Retinal pigment epithelial cell (primary cell): ENCODE measurements at regions not wholly inside any gene's neighbourhood (a gene's known extent, or its start where the extent isn't known, plus 50 kb on each side); places are given as distances from the start of the nearest gene placed in this dataset.

Experiments used
- DNase-seq: peaks from one replicate; pipeline ENCODE4 v3.0.0-alpha.2; 2010; ENCODE audit warnings: low read depth
- H3K4me3 ChIP-seq: 2 replicates; pipeline ENCODE4 v1.5.1; 2011; ENCODE audit warnings: mild to moderate bottlenecking, low read length, control low read depth, moderate library complexity
- TF ChIP-seq, protein P1 (sequence below): conservative IDR thresholded peaks from 2 replicates; pipeline ENCODE4 v1.5.1; 2011; ENCODE audit warnings: low read depth, low read length, control low read depth, inconsistent platforms

DNA sequence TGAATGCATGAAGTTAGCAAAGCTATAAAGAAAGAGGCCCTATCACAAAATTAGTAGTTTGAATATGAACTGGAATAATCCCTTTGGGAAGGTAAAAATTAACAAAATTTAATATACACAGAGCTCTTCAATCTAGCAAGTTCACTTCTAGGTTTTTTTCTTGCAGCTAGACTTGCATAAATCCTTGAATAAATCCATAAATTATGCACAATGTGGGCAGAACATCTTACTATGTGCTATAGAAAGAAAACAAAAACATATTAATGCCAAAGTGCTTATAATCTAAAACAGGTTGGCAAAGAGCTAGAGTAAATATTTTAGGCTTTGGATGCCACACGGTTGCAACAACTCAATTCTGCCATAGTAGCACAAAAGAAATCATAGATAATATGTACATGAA, 138.5 kb upstream of the FREM1 start:
- TF ChIP-seq, protein P1, sequence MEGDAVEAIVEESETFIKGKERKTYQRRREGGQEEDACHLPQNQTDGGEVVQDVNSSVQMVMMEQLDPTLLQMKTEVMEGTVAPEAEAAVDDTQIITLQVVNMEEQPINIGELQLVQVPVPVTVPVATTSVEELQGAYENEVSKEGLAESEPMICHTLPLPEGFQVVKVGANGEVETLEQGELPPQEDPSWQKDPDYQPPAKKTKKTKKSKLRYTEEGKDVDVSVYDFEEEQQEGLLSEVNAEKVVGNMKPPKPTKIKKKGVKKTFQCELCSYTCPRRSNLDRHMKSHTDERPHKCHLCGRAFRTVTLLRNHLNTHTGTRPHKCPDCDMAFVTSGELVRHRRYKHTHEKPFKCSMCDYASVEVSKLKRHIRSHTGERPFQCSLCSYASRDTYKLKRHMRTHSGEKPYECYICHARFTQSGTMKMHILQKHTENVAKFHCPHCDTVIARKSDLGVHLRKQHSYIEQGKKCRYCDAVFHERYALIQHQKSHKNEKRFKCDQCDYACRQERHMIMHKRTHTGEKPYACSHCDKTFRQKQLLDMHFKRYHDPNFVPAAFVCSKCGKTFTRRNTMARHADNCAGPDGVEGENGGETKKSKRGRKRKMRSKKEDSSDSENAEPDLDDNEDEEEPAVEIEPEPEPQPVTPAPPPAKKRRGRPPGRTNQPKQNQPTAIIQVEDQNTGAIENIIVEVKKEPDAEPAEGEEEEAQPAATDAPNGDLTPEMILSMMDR: no peak
- H3K4me3 ChIP-seq: no peak overlapping the region
- no peak for DNase-seq

DNA sequence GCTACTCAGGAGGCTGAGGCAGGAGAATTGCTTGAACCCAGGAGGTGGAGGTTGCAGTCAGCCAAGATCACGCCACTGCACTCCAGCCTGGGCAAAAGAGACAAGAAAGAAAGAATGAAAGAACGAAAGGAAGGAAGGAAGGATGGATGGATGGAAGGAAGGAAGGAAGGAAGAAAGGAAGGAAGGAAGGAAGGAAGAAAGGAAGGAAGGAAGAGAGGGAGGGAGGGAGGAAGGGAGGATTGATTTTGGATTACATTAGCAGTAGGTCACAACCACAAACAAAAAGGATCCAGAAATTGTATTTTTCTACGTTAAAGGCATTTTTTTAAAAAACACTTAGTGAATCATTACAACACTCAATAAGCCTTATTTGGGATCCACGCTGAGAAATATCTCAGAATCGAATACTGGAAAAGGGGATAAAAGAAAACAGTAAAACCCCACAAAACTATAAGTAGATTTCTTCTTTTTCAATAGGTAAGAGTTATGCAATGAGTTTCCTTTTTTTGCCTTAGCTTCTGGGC, 136.9 kb upstream of the FREM1 start:
- H3K4me3 ChIP-seq: no peak overlapping the region
- no peak for DNase-seq
- TF ChIP-seq, protein P1: no peak

DNA sequence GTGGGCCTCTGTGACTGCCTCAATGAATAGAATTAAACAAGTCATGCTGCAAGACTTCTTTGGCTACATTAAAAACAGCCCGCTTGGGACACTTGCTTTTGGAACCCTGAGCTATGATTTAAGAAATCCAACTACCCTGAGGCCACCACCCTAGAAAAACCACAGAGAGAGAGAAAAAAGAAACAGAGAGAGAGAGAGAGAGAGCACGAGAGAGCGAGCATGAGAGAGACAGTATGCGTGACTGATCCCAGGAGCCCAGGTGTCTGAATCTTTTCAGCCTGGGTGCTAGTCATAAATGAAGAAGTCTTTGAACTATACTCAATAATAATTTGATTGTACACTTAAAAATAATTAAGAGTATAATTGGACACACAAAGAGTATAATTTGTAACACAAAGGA, 123.1 kb upstream of the FREM1 start:
- DNase-seq: no peak
- TF ChIP-seq, protein P1: no peak
- no peak overlapping the region for H3K4me3 ChIP-seq

DNA sequence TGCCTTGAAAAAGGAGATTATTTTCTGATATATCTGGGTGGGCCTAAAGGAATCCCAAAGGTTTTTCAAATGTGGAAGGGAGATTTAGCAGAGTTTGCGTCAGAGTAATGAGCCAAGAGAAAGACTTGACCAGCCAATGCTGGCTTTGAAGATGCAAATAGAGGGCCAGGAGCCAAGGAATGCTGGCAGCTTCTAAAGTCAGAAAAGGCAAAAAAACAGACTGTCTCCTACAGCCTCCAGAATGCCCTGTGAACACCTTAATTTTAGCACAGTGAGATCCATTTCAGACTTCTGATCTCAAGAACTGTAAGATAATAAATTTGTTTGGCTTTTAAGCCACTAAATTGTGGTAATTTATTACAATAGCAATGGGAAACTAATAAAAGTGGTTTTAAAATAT, 122.6 kb upstream of the FREM1 start:
- TF ChIP-seq, protein P1: no peak
- H3K4me3 ChIP-seq: no peak overlapping the region
- no peak for DNase-seq

DNA sequence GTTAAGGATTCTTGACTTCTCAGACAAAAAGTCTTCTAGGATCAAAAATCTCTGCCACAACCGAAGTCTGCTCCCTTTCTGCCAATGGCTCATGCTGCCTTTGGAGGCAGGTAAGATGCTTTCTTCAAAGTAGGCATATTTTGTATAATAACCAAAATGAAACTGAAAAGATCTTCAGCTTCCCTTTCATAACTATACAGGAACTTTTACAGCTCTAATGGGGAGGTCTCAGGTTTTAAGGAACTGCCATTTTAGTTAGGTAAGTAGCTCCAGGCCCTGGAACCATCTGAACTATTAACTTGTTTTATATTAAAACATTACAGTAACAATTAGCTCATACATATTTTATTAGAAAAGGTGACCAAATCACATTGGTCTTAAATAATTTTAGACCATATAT, 110.9 kb upstream of the FREM1 start:
- no peak for DNase-seq
- no peak overlapping the region for H3K4me3 ChIP-seq
- TF ChIP-seq, protein P1: no peak

DNA sequence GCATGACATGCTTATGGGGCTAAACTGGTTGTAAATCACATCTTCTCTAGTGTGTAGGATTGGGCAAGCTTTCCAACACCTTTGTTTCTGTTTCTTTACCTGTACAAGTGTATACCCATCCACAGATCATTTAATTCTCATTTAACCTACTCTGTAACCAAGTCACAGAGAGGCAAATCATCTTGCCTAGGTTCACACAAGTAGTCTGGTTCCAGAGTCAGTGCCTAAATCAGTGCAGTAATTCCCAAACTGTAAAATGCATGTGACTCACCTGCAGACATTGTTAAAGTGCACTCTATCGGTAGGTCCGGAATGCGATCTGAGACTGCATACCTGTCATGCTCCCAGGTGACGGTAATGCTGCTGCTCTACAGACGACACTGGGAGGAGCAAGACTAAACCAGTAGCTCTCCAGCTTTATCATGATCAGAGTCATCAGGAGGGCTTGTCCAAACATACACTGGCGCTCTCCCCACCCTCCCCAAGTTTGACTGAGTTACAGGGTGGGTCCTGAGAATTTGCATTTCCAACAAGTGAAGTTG, 107.9 kb upstream of the FREM1 start:
- TF ChIP-seq, protein P1: no peak
- H3K4me3 ChIP-seq: no peak overlapping the region
- DNase-seq: no peak

DNA sequence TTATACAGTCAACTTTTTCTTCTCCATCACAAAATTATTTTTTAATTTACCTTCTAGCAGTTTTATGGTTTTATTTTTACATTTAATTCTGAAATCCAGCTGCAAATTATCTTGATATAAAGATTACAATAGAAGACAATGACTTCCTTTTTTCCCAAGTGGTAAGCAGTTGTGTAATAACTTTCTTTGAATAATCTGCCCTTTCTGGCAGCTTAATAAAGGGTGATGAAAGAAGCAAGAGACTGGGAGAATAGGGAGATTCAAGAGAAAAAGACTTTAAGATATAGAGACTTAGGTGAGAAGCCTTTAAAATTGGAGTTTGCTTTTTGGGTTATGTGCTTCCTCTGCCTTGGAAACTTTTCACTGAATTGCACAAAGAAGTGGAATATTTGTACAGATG, 100.4 kb upstream of the FREM1 start:
- TF ChIP-seq, protein P1: no peak
- DNase-seq: no peak

More for the DNA sequence above, 100.4 kb upstream of the FREM1 start:
- H3K4me3 ChIP-seq: no peak overlapping the region
